ENCODE measurements at regions not wholly inside any gene's neighbourhood (a gene's known extent, or its start where the extent isn't known, plus 50 kb on each side); places are given as distances from the start of the nearest gene placed in this dataset.

DNA sequence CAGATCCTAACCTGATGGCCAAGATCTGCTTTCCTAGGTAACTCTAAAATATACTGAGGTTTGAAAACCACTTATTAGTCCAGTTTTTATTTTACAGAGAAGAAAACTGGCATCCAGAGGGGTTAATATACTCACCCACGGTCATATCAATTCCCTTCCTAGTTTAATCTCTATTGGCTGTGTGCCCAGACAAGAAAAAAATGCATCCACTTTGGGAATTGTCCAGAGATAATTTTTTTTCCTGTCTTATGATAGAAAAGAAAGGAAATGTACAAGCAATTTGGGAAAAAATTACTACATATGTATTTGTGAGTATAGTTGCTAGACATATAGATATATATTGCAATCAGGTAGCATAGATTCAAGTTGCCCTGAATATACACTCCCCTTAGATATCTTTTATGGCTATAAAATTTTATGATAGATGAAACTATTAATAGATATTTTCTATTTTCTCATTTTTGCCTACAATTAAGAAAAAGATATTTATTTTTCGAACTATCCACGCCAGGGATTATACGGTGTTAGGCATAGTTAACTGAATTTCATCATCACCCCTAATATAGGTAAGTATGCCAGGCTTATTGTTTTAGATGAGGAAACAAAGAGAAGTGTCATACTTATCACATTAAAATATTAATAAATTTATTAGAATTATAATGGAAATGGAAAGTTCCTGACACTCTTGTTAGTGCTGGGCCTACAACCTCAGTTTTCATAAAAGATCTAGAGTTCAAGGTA is 100.5 kb upstream of the SLC38A2 start:
- peaks cover 11% of the 10 kb centered on the region for H3K4me1 Mint-ChIP-seq (ENCODE audit: low read depth)
- DNase-seq (ENCODE audit: low spot score, unreplicated experiment), result no peak
- H3K9me3 Mint-ChIP-seq (ENCODE audit: low read depth), result no peaks in the 10 kb centered on the region
- TF ChIP-seq, protein P1, sequence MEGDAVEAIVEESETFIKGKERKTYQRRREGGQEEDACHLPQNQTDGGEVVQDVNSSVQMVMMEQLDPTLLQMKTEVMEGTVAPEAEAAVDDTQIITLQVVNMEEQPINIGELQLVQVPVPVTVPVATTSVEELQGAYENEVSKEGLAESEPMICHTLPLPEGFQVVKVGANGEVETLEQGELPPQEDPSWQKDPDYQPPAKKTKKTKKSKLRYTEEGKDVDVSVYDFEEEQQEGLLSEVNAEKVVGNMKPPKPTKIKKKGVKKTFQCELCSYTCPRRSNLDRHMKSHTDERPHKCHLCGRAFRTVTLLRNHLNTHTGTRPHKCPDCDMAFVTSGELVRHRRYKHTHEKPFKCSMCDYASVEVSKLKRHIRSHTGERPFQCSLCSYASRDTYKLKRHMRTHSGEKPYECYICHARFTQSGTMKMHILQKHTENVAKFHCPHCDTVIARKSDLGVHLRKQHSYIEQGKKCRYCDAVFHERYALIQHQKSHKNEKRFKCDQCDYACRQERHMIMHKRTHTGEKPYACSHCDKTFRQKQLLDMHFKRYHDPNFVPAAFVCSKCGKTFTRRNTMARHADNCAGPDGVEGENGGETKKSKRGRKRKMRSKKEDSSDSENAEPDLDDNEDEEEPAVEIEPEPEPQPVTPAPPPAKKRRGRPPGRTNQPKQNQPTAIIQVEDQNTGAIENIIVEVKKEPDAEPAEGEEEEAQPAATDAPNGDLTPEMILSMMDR (IDR thresholded peaks at IDR 0.05; ENCODE audit: unreplicated experiment), result no peak
- H3K27ac Mint-ChIP-seq, result peak overlapping the region; percentile 98
- no peaks in the 10 kb centered on the region for H3K36me3 Mint-ChIP-seq (ENCODE audit: insufficient read depth)
- no peaks in the 10 kb centered on the region for H3K27me3 Mint-ChIP-seq
- no peak overlapping the region for H3K4me3 Mint-ChIP-seq (ENCODE audit: low read depth)

DNA sequence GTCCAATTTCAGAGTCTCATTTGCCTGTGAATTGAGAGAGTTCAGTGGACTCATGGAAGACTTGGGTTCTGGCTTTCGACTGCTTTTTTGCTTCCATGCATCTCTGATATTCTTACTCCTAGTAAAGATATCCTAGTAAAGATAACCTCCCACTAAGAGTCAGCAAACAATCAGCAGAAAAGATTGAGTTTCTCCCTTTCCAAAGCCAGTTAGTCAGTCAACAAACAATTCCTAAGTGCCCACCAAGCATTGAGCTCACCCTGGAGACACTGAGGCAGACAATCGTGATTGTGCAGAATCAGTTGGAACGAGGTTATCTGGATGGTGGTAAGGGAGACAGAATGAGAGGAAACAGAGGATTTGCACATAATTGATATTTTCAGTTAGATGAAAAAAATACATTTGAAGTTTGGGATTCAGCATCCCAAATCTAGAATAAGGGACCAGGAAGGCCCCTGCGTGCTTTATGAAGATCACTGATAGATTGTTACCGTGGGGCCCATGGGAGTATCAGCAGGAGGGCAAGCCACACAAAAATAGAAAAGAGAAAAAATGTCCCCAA is 99.7 kb upstream of the SLC38A2 start:
- TF ChIP-seq, protein P1 (IDR thresholded peaks at IDR 0.05; ENCODE audit: unreplicated experiment), result no peak
- Mint-ChIP-seq H3K36me3 (ENCODE audit: insufficient read depth) (no peaks in the 10 kb centered on the region), H3K4me3 (ENCODE audit: low read depth) (no peak overlapping the region), H3K4me1 (ENCODE audit: low read depth) (peaks cover 11% of the 10 kb centered on the region), H3K27ac (peak overlapping the region; percentile 28), H3K9me3 (ENCODE audit: low read depth) (no peaks in the 10 kb centered on the region), H3K27me3 (no peaks in the 10 kb centered on the region)
- no peak for DNase-seq (ENCODE audit: low spot score, unreplicated experiment)

DNA sequence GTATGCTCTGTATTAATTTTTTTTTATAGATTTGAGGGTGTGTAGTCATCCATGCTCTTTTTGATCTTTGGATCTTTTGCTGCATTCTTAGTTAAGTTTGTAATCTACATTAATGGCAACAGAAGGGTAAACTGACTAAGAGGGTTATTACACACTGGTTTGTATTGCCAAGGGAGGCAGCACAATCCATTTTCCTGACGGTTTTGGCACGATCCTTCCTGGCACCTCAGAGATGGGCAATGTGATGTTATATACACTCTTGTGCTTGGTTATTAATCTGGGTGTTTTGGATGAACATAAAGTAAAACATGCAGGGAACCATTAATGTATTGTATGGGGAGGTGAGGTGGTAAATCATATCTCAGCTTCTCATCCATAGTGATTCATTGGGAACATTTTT is 98.8 kb upstream of the SLC38A2 start:
- H3K9me3 Mint-ChIP-seq (ENCODE audit: low read depth), result no peaks in the 10 kb centered on the region
- H3K4me1 Mint-ChIP-seq (ENCODE audit: low read depth), result peaks cover 11% of the 10 kb centered on the region
- no peak overlapping the region for H3K27ac Mint-ChIP-seq

DNA sequence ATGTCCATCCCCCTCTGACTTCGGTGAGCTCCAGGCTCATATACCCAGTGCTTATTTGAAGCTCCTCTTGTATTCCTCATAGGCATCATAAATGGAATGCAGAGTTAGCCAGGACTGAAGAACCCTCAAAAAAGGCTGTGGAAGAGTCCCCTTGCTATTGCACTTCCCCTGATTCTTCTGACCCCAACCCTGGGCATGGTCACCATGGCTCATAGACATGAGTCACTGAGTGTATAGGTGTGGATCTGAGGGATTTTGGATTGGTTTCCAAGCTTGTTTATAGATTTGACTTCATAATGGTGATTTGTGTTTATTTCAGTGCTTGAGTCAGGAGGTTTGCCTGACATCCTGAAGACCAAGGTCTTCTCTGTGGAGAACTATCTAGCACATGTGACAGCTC is 98.4 kb upstream of the SLC38A2 start:
- Mint-ChIP-seq H3K4me1 (ENCODE audit: low read depth) (peaks cover 11% of the 10 kb centered on the region), H3K9me3 (ENCODE audit: low read depth) (no peaks in the 10 kb centered on the region), H3K36me3 (ENCODE audit: insufficient read depth) (no peaks in the 10 kb centered on the region), H3K27me3 (no peaks in the 10 kb centered on the region), H3K27ac (no peak overlapping the region), H3K4me3 (ENCODE audit: low read depth) (no peak overlapping the region)
- DNase-seq (ENCODE audit: low spot score, unreplicated experiment), result no peak
- TF ChIP-seq, protein P1 (IDR thresholded peaks at IDR 0.05; ENCODE audit: unreplicated experiment), result no peak

More for the DNA sequence above, 98.8 kb upstream of the SLC38A2 start:
- TF ChIP-seq, protein P1 (IDR thresholded peaks at IDR 0.05; ENCODE audit: unreplicated experiment), result no peak
- no peaks in the 10 kb centered on the region for H3K36me3 Mint-ChIP-seq (ENCODE audit: insufficient read depth)
- H3K27me3 Mint-ChIP-seq, result no peaks in the 10 kb centered on the region
- no peak for DNase-seq (ENCODE audit: low spot score, unreplicated experiment)
- H3K4me3 Mint-ChIP-seq (ENCODE audit: low read depth), result no peak overlapping the region

DNA sequence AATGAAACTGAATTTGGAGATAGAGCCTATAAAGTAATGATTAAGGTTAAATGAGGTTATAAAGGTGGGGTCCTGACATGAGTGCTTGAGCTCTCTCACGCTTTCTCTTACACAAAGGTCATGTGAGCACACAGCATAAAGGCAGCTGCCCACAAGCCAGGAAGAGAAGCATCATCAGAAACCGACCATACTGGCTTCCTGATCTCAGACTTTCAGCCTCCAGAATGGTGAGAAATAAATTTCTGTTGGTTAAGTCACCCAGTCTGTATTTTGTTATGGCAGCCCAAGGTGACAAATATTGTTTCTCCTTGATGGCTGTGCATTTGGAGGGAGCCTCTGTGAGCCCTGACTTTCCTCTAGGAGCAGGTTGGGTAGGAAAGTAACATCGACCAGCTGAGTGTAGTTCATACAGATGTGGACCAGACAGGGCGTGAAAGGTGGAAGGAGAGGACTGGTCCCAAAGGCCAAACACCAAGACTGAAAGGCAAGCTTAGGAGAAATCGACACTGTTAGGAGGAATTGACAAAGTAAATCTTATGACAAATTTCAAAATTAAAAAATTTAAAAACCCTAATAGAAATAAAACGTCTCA is 97.6 kb upstream of the SLC38A2 start:
- TF ChIP-seq, protein P1 (IDR thresholded peaks at IDR 0.05; ENCODE audit: unreplicated experiment), result no peak
- no peaks in the 10 kb centered on the region for H3K9me3 Mint-ChIP-seq (ENCODE audit: low read depth)
- H3K27me3 Mint-ChIP-seq, result no peaks in the 10 kb centered on the region
- no peak for DNase-seq (ENCODE audit: low spot score, unreplicated experiment)
- H3K4me3 Mint-ChIP-seq (ENCODE audit: low read depth), result no peak overlapping the region
- peaks cover 14% of the 10 kb centered on the region for H3K4me1 Mint-ChIP-seq (ENCODE audit: low read depth)
- H3K36me3 Mint-ChIP-seq (ENCODE audit: insufficient read depth), result no peaks in the 10 kb centered on the region
- no peak overlapping the region for H3K27ac Mint-ChIP-seq

Measured in progenitor cell of endocrine pancreas (in vitro differentiated cells).